GM12873 (cell line): ENCODE measurements at regions not wholly inside any gene's neighbourhood (a gene's known extent, or its start where the extent isn't known, plus 50 kb on each side); places are given as distances from the start of the nearest gene placed in this dataset.

Experiments
- CTCF ChIP-seq: IDR thresholded peaks from 2 replicates; pipeline ENCODE4 v1.5.1; 2012; ENCODE audit warnings: low read depth, mild to moderate bottlenecking, moderate library complexity, low read length, control low read depth; ENCODE audit not compliant: insufficient read depth; ENCODE audit errors: missing control alignments

DNA sequence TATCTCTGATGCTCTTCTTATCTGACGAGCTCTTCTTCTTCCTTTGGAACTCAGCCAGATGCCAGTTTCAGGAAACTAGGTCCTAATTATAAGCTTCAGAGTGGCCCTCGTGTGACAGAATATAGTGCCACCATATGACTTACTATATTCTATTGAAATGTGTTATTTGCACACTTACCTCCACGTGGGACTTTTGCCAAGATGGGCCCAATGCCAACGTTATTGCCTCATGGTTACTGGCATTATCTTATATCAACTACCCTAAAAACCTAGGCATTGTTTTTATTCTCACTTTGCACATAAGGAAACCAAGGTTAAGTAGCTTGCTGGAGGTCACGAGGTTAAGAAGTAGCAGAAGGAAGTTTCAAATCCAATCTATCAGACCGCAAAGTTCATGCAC lies 71.3 kb upstream of the SLCO3A1 start:
- TF ChIP-seq CTCF = no peak

DNA sequence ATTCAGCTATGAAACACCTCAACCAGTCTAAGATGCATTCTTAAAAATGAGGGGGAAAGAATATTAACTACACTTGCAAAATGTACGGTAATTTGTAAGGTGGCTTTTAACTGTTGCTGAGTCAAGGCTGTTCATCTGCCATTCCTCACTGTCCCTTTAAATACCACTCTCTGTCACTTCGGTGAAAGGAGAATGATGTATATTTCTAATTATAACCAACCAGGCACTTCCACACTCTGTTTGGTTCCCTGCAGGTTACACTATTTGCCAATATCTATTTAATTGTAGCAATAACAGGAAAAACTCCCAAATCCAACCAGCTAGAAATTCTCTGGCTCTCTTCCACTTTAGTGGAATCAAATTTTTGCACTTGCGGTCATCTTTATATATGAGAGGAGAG lies 70.5 kb upstream of the SLCO3A1 start:
- no peak for TF ChIP-seq CTCF

GRCh38 chr15:91783451-91783850 lies 70.1 kb upstream of the SLCO3A1 start:
- TF ChIP-seq CTCF = no peak

GRCh38 chr15:91784973-91785709 lies 68.4 kb upstream of the SLCO3A1 start:
- no peak for TF ChIP-seq CTCF

- no peak for TF ChIP-seq CTCF
Measured at GRCh38 chr15:91787198-91787597, 66.3 kb upstream of the SLCO3A1 start.

- TF ChIP-seq CTCF = no peak
Measured at GRCh38 chr15:91789136-91789535, 64.4 kb upstream of the SLCO3A1 start.

- TF ChIP-seq CTCF = no peak
Measured at GRCh38 chr15:91790836-91791235, 62.7 kb upstream of the SLCO3A1 start.
